Stimulated activated CD4-positive, alpha-beta T cell treated with anti-CD3 and anti-CD28 coated beads, Interleukin-2, amount 100 ng/mL, for 4 hours (primary cell): ENCODE measurements at regions not wholly inside any gene's neighbourhood (a gene's known extent, or its start where the extent isn't known, plus 50 kb on each side); places are given as distances from the start of the nearest gene placed in this dataset.

Experiments used
- DNase-seq: peaks from one replicate; pipeline ENCODE4 v3.0.0-alpha.2; 2020; ENCODE audit warnings: low read depth

DNA sequence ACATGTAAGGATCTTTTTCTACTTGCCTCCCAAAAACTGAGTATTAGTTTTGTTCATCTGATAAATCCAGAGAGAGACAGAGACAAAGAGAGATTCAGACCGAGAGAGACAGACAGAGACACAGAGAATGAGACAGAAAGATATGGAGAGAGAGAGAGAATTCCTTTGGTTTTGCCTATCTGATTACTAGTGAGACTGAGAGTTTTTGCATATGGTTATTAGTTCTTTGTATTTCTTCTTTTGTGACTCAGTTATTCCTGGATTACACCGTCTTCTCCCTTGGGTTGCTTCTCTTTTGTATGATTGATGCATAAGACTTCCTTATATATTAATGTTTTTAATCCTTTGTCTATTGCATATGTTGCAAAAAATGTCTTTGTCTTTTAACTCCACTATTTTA is 91.2 kb upstream of the SPATA31C2 start:
- DNase-seq, result no peak

DNA sequence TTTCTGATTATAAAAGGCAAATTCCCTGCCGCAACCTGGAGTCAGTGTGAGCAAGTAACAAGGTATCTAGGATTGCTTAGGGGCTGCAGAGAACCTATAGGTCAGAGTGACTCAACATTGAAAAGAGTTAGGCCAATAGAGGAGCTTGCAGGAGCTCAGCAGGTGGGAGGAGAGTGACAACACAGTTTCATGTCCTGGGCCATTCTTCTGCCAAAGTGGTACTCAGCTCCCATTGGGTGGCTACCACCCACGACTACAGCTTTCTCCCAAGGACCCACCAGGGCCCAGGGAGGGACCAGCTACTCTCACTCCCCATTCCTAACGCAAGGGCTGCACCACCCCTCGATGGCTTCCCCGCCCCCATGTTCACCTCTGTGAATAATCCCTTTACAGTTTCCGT is 86.7 kb upstream of the SPATA31C2 start:
- no peak for DNase-seq

DNA sequence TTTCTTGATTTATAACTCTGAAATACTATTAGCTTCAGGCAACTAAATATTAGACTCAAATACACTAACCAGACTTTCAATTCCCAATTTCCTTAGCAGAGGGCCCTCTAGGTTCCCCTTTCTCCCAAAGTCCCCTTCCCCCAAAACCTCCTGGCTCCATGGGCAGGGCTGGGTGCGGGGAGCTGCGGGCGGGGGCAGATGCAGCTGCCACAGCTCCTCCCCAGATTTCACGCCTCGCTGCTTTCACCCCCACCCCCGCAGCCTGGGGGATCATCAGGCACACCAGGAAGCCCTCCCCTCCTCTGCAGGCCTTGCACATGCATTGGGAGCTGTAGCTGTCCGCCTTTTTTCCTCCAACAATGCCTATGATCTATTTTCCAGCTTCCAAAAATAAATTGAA is 82.8 kb upstream of the SPATA31C2 start:
- DNase-seq, result no peak

DNA sequence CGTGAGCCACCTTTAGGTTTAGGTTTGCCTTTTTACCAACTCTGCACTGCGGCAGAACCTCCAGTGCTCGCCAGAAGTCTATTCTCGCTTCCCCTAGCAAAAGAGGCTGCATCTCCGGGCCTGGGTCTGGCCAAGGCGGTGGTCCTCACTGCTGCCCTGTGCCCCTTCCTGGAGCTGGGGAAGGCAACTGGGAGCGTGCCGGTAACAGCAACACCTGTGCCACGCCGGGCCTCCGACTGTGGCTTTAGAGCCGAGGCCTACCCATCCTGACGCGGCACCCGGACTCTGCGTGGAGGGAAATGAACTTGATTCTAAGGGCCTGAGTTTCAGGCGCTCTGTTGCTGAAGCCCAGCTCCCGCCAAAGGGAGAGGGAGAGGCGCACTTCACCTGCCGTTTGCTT is 82.4 kb upstream of the SPATA31C2 start:
- no peak for DNase-seq

- DNase-seq, result no peak
Observed at GRCh38 chr9:88219601-88220000, 81.3 kb upstream of the SPATA31C2 start.

GRCh38 chr9:88218726-88219125 is 80.5 kb upstream of the SPATA31C2 start:
- DNase-seq, result no peak

- DNase-seq, result no peak
Observed at GRCh38 chr9:88216126-88216995, 78.1 kb upstream of the SPATA31C2 start.

GRCh38 chr9:88215196-88216125 is 77.2 kb upstream of the SPATA31C2 start:
- no peak for DNase-seq

- no peak for DNase-seq
Observed at GRCh38 chr9:88202321-88202720, 64.0 kb upstream of the SPATA31C2 start.

GRCh38 chr9:88198341-88198807 is 60.1 kb upstream of the SPATA31C2 start:
- DNase-seq, result no peak

DNA sequence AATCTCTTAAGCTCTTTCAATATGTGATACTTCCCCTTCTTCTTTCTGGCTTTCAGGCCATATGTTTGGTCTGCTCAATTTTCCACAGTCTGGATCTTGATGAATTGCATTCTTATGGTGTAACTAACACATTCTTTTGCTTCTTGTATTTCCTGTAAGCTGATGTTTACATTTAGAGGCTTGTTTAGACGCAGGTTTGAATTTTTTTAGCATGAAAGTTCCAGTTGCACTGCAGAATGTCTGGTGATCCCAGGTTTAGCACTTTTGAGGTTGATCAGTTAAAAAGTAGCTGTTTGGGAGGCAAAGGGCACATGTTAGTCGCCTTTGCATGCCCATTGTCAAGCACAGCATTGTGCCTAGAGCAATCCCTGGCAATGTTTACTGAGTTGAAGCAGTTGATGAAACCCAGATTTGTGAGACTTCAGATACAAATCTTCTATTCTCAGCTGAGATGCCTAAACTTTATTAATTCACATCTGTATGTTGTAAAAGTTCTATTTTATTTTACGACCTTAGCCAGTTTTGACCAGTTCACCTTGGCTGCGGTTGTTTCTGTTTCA is 59.6 kb upstream of the SPATA31C2 start:
- no peak for DNase-seq

GRCh38 chr9:88197016-88197415 is 58.7 kb upstream of the SPATA31C2 start:
- no peak for DNase-seq

- DNase-seq, result no peak
Observed at GRCh38 chr9:88196142-88196790, 58.0 kb upstream of the SPATA31C2 start.

DNA sequence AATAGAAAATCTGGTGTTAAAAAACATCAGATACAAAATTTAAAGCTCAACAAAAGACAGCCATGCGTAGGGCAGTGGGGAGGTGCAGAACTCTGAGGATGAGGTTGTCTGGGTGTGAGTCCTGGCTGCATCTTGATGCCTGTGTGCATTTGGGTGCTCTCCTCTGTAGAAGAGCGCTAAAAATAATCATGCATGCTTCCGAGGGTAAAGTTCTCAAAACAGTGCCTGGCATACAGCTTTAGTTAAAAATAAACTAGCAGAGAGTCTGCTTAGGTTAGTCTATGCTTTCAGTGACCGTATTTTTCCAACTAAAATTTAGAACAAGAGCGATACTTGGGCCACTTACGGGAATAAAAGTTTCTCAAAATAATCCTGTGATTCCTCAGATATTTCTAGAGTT is 55.5 kb upstream of the SPATA31C2 start:
- DNase-seq, result no peak

DNA sequence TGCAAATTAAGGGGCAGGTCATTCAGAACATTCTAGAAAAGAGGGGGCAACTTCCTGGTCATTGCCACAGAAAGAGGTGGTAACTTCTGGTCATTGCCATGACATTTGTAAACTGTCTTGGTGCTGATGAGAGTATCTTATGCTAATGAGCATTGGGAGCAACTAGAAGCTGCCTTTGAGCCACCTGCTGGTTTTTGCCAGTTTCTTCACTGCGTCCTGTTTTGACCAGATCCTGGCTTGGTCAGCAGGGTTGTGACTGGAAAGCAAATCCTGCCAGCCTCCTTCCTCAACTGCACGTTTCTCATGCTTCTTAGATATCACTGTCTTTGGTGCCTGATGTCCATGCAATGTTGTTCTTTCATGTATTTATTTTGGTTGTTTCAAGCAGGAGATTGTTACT is 53.2 kb upstream of the SPATA31C2 start:
- no peak for DNase-seq

DNA sequence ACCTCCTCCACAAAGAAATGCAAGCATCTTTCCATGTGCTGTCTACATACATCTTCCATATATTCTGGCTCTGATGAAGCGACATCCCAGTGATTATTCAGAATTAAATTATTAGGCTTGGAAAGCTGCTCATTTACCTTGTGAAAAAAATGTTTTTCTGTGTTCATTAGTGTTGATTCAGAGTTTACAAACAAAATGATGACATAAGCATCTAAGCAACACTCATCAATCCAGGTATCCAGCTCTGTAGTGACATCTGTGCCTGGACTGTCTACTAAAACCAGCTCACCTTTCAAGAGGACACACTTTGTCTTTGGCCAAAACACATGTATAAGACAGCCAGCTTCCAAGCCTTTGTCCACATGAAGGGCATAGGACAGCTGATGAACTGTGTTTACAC is 51.1 kb upstream of the SPATA31C2 start:
- DNase-seq, result no peak
